Panc1 (cell line): ENCODE measurements at regions not wholly inside any gene's neighbourhood (a gene's known extent, or its start where the extent isn't known, plus 50 kb on each side); places are given as distances from the start of the nearest gene placed in this dataset.

Experiments used
- CTCF ChIP-seq: fragments of 450-650 bp; IDR thresholded peaks from 2 replicates; pipeline ENCODE4 v1.5.1; 2017; ENCODE audit warnings: mild to moderate bottlenecking
- POLR2AphosphoS5 ChIP-seq: IDR thresholded peaks from 2 replicates; pipeline ENCODE4 v1.6.1; 2012; ENCODE audit warnings: mild to moderate bottlenecking, low read depth, low read length, moderate library complexity
- REST ChIP-seq, 2 experiments: IDR thresholded peaks; 2 replicates each; pipeline ENCODE4 v1.6.1; 2011 to 2012; ENCODE audit warnings: low read depth in 2 of 2, control low read depth in 1 of 2, low read length in 1 of 2, mild to moderate bottlenecking in 1 of 2, moderate library complexity in 1 of 2; ENCODE audit not compliant: insufficient read depth in 1 of 2
- SIN3A ChIP-seq: IDR thresholded peaks from 2 replicates; pipeline ENCODE4 v1.6.1; 2012; ENCODE audit warnings: low read depth, mild to moderate bottlenecking, low read length, moderate library complexity, borderline replicate concordance; ENCODE audit not compliant: insufficient read depth
- TCF7L2 ChIP-seq: IDR thresholded peaks from 2 replicates; pipeline ENCODE4 v1.6.1; 2011; ENCODE audit warnings: mild to moderate bottlenecking, low read depth, low read length, inconsistent platforms

- no peak for TF ChIP-seq CTCF
- no peak for TF ChIP-seq TCF7L2
- no peak for TF ChIP-seq REST (IDR thresholded peaks at IDR 0.05; ENCODE audit: insufficient read depth in 1 of 2, low read depth in 2 of 2, low read length in 1 of 2)
- TF ChIP-seq SIN3A, result no peak
- no peak for TF ChIP-seq POLR2AphosphoS5
These were observed 72.7 kb upstream of the PHIP start for GRCh38 chr6:79150733-79151132.
